ENCODE measurements at regions not wholly inside any gene's neighbourhood (a gene's known extent, or its start where the extent isn't known, plus 50 kb on each side); places are given as distances from the start of the nearest gene placed in this dataset.

- TF ChIP-seq ZFX (IDR thresholded peaks at IDR 0.05; ENCODE audit: borderline replicate concordance): no peak
- no peak for TF ChIP-seq CTCF (IDR thresholded peaks at IDR 0.05)
- H3K27ac ChIP-seq: no peak overlapping the region
Observed at GRCh38 chr3:40923143-40923542, 276.2 kb upstream of the CTNNB1 start.

GRCh38 chr3:40923651-40924050, 275.7 kb upstream of the CTNNB1 start:
- no peak overlapping the region for H3K27ac ChIP-seq
- TF ChIP-seq CTCF (IDR thresholded peaks at IDR 0.05): no peak
- no peak for TF ChIP-seq ZFX (IDR thresholded peaks at IDR 0.05; ENCODE audit: borderline replicate concordance)

- H3K27ac ChIP-seq: no peak overlapping the region
- TF ChIP-seq CTCF (IDR thresholded peaks at IDR 0.05): no peak
- no peak for TF ChIP-seq ZFX (IDR thresholded peaks at IDR 0.05; ENCODE audit: borderline replicate concordance)
Observed at GRCh38 chr3:40924559-40925141, 274.7 kb upstream of the CTNNB1 start.

GRCh38 chr3:40925231-40925630, 274.1 kb upstream of the CTNNB1 start:
- H3K27ac ChIP-seq: no peak overlapping the region
- no peak for TF ChIP-seq ZFX (IDR thresholded peaks at IDR 0.05; ENCODE audit: borderline replicate concordance)
- no peak for TF ChIP-seq CTCF (IDR thresholded peaks at IDR 0.05)

- TF ChIP-seq ZFX (IDR thresholded peaks at IDR 0.05; ENCODE audit: borderline replicate concordance) (no peak), CTCF (IDR thresholded peaks at IDR 0.05) (no peak)
- no peak overlapping the region for H3K27ac ChIP-seq
Observed at GRCh38 chr3:40930131-40930538, 269.2 kb upstream of the CTNNB1 start.

- no peak overlapping the region for H3K27ac ChIP-seq
- TF ChIP-seq ZFX (IDR thresholded peaks at IDR 0.05; ENCODE audit: borderline replicate concordance) (no peak), CTCF (IDR thresholded peaks at IDR 0.05) (no peak)
Observed at GRCh38 chr3:40930756-40931155, 268.5 kb upstream of the CTNNB1 start.

- H3K27ac ChIP-seq: no peak overlapping the region
- no peak for TF ChIP-seq ZFX (IDR thresholded peaks at IDR 0.05; ENCODE audit: borderline replicate concordance)
Observed at GRCh38 chr3:40938591-40938990, 260.7 kb upstream of the CTNNB1 start.
